GM12892 (cell line): ENCODE measurements at regions not wholly inside any gene's neighbourhood (a gene's known extent, or its start where the extent isn't known, plus 50 kb on each side); places are given as distances from the start of the nearest gene placed in this dataset.

ENCODE experiments used
- POLR2A ChIP-seq: IDR thresholded peaks from 2 replicates; pipeline ENCODE4 v1.6.1; 2011; ENCODE audit warnings: low read depth, low read length, control low read depth
- POLR2AphosphoS5 ChIP-seq: IDR thresholded peaks from 2 replicates; pipeline ENCODE4 v1.6.1; 2011; ENCODE audit warnings: low read depth, low read length, control low read depth

GRCh38 chr2:82260521-82260920 is 1956.0 kb upstream of the LRRTM1 start:
- TF ChIP-seq POLR2AphosphoS5: no peak
- TF ChIP-seq POLR2A: no peak
